Testis (tissue), 2 donors: ENCODE measurements at regions not wholly inside any gene's neighbourhood (a gene's known extent, or its start where the extent isn't known, plus 50 kb on each side); places are given as distances from the start of the nearest gene placed in this dataset.

ENCODE experiments used
- DNase-seq: peaks from one replicate; pipeline ENCODE4 v3.0.0-alpha.2; 2019
- H3K27ac ChIP-seq, 2 donors: fragments of 200-600 bp; sonication (generic); one replicate each; pipeline ENCODE4 v1.5.1; 2019
- H3K27me3 ChIP-seq: fragments of 200-600 bp; sonication (generic); one replicate; pipeline ENCODE4 v1.5.1; 2019
- H3K36me3 ChIP-seq: fragments of 200-600 bp; sonication (generic); one replicate; pipeline ENCODE4 v1.5.1; 2017; ENCODE audit warnings: low read depth; ENCODE audit errors: missing control alignments
- H3K4me1 ChIP-seq: fragments of 200-600 bp; sonication (generic); one replicate; pipeline ENCODE4 v1.5.1; 2019
- H3K4me3 ChIP-seq, 2 donors: fragments of 200-600 bp; sonication (generic); one replicate each; pipeline ENCODE4 v1.5.1; 2017 to 2019
- H3K9me3 ChIP-seq: fragments of 200-600 bp; sonication (generic); one replicate; pipeline ENCODE4 v1.5.1; 2017
- POLR2A ChIP-seq: fragments of 450-650 bp; IDR thresholded peaks from one replicate; pipeline ENCODE4 v1.6.1; 2017; ENCODE audit warnings: antibody characterized with exemption, mild to moderate bottlenecking, moderate library complexity
- WGBS, 2 donors: methylation state at CpG; one replicate each; pipeline ENCODE4 v1.1.5; 2018; 5-methylcytosine and 5-hydroxymethylcytosine counted together
- intact Hi-C: fragments of 100-400 bp; cut with DNase I; formaldehyde crosslinking; loops from one replicate; pipeline ENCODE4 v1.15.1; 2023; ENCODE audit warnings: low total_unique reads
- TF ChIP-seq, protein P1 (sequence below), 3 experiments: fragments of 450-650 bp in 2 of 3; fragments of 200-600 bp in 1 of 3; sonication (generic) in 1 of 3; IDR thresholded peaks; one replicate each; pipeline ENCODE4 v1.5.1; 2016 to 2019; ENCODE audit warnings: antibody characterized with exemption in 3 of 3, mild to moderate bottlenecking in 2 of 3, moderate library complexity in 1 of 3

DNA sequence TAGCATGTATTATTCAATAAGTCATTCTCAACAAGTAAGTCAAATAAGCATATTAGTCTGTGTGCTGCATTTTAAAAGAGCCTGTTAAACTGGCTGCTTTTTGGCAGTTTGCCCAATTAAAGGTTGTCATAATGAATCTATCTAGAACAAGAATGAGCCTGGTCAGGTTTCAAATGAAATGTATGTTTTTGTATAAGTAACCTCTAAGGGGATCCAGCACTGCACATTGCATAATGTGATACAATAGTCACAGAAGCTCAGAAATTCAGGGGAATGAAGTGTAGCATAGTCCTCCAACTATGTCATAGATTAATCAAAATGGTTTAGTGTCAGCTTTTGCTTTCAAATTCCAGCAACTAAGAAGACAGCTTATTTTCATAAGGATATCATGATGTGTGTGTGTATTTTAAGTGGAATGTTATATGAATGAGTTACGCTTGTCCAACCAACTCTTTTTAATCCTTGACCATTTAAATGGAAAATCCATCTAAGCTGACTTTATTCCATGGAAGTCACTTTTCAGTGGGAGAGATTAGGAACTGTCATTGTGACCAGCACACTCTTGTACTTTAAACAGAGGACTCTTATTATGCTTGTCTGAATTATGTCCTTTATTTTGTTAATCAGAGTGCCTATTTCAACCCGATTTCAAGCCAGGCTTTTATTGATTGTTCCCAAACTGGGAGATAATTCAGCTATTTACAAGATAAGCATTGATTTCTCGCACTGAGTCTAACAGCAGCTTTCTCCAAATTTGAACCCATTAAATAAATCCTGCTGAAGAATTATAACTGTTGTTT lies 283.9 kb upstream of the ADAMTSL1 start:
- no peaks in the 10 kb centered on the region for H3K4me1 ChIP-seq
- H3K27ac ChIP-seq = no peak overlapping the region
- DNase-seq = no peak
- no peak overlapping the region for H3K4me3 ChIP-seq
- 59 to 63% methylated on average over 3 of the region's 3 CpGs for WGBS, 2 donors
- TF ChIP-seq, protein P1, sequence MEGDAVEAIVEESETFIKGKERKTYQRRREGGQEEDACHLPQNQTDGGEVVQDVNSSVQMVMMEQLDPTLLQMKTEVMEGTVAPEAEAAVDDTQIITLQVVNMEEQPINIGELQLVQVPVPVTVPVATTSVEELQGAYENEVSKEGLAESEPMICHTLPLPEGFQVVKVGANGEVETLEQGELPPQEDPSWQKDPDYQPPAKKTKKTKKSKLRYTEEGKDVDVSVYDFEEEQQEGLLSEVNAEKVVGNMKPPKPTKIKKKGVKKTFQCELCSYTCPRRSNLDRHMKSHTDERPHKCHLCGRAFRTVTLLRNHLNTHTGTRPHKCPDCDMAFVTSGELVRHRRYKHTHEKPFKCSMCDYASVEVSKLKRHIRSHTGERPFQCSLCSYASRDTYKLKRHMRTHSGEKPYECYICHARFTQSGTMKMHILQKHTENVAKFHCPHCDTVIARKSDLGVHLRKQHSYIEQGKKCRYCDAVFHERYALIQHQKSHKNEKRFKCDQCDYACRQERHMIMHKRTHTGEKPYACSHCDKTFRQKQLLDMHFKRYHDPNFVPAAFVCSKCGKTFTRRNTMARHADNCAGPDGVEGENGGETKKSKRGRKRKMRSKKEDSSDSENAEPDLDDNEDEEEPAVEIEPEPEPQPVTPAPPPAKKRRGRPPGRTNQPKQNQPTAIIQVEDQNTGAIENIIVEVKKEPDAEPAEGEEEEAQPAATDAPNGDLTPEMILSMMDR (IDR thresholded peaks at IDR 0.05) = no peak
- TF ChIP-seq POLR2A = no peak
- H3K9me3 ChIP-seq = no peaks in the 10 kb centered on the region
- no peaks in the 10 kb centered on the region for H3K36me3 ChIP-seq
- intact Hi-C loops = no loop called here
- no peaks in the 10 kb centered on the region for H3K27me3 ChIP-seq

DNA sequence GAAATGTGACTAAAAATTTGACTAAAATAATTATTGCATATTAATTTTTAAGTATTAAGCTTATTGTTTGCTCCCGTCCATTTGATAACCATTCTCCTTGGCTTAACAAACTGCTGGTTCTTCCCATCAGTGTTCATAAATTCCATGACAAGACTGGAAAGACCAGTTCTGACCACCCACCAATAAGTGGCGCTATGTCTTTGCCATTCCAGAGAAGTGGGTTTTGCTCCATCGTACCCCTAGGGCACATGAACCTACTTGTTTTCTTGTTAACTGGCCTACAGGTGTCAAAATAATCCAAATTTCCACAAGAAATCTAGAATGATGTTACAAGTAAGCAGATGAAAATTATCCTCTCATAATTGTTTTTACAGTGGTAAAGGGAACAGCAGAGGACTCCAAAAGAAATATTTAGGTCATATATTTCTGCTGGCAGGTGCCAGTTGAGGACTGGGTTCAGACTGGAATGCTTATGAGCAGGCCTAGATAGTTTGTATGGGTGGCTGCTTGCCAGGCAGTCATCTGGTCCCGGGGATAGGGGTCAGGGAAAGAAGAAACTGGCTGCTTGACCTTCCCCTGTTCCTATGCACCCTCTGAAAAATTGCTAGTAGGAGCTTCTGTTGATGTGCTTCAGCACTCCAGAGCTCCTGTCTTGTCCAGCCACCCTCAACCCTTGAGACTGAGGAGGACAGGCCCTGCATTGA lies 283.1 kb upstream of the ADAMTSL1 start:
- Histone ChIP-seq H3K27ac (no peak overlapping the region), H3K27me3 (no peaks in the 10 kb centered on the region), H3K4me3 (no peak overlapping the region), H3K4me1 (no peaks in the 10 kb centered on the region), H3K36me3 (no peaks in the 10 kb centered on the region), H3K9me3 (no peaks in the 10 kb centered on the region)
- intact Hi-C loops = no loop called here
- DNase-seq = no peak
- TF ChIP-seq, protein P1 (IDR thresholded peaks at IDR 0.05) = no peak
- TF ChIP-seq POLR2A = no peak
- 84 to 85% methylated on average over 4 of the region's 4 CpGs for WGBS, 2 donors

DNA sequence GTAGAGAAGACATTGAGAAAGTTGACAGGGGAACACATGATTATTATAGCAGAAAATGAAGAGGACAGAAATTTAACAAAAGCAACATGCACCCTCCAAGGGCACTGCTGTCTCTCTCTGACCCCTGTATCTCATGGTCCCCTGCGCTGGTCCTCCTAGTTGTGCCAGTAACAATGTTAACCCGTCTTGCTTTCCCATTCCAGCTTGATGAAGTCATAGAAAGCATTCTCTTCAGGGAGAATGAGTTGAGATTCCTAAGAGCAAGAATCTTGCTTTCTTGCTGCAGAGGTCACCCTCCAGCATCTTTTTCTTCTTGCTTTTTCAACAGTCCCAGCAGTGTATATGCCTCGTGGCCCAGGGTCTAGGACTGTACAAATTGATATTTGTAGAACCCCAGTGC lies 279.6 kb upstream of the ADAMTSL1 start:
- TF ChIP-seq POLR2A = no peak
- TF ChIP-seq, protein P1 (IDR thresholded peaks at IDR 0.05) = no peak
- no peaks in the 10 kb centered on the region for H3K36me3 ChIP-seq
- intact Hi-C loops = no loop called here
- H3K27ac ChIP-seq = no peak overlapping the region
- 71 to 72% methylated on average over 3 of the region's 3 CpGs for WGBS, 2 donors
- H3K4me3 ChIP-seq = no peak overlapping the region
- no peaks in the 10 kb centered on the region for H3K9me3 ChIP-seq
- no peaks in the 10 kb centered on the region for H3K27me3 ChIP-seq
- DNase-seq = no peak
- no peaks in the 10 kb centered on the region for H3K4me1 ChIP-seq

DNA sequence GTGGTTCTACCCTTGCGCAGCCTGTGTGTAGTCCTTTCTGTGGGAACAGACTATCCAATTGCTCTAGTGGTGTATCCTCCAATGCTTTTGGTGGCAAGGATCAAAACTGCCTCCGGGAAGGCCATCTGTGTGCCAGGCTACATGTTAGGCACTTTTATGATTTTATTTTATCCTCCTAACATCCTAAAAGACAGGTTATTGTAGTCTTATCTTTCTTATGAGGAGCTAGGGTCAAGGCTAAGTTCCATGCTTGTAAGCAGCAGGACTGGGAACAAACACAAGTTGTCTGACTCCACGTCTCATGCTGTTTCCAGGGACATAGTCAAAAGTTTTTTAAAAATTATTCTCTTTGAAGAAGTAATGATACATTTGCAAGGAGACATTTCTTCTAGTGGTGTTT lies 278.7 kb upstream of the ADAMTSL1 start:
- intact Hi-C loops = no loop called here
- Histone ChIP-seq H3K36me3 (no peaks in the 10 kb centered on the region), H3K9me3 (no peaks in the 10 kb centered on the region), H3K4me3 (no peak overlapping the region), H3K27me3 (no peaks in the 10 kb centered on the region), H3K4me1 (no peaks in the 10 kb centered on the region), H3K27ac (no peak overlapping the region)
- WGBS, 2 donors = 73 to 79% methylated on average over 3 of the region's 3 CpGs
- TF ChIP-seq POLR2A = no peak
- TF ChIP-seq, protein P1 (IDR thresholded peaks at IDR 0.05) = no peak
- DNase-seq = no peak
